Astrocyte (in vitro differentiated cells and primary cell): ENCODE measurements at regions not wholly inside any gene's neighbourhood (a gene's known extent, or its start where the extent isn't known, plus 50 kb on each side); places are given as distances from the start of the nearest gene placed in this dataset.
"Not testable (repeated sequence)": the region's sequence is repeated elsewhere in the genome, so short reads cannot be mapped to it uniquely, and the experiment has no call there.

Experiments
- EZH2 ChIP-seq: IDR thresholded peaks from 2 replicates; pipeline ENCODE4 v1.6.1; 2012; ENCODE audit warnings: mild to moderate bottlenecking, low read length, inconsistent platforms; ENCODE audit not compliant: insufficient read depth
- TF ChIP-seq, protein P1 (sequence below): IDR thresholded peaks from 2 replicates; pipeline ENCODE4 v1.5.1; 2011; ENCODE audit warnings: low read depth, mild to moderate bottlenecking, inconsistent platforms, low read length, moderate library complexity; ENCODE audit not compliant: insufficient read depth

DNA sequence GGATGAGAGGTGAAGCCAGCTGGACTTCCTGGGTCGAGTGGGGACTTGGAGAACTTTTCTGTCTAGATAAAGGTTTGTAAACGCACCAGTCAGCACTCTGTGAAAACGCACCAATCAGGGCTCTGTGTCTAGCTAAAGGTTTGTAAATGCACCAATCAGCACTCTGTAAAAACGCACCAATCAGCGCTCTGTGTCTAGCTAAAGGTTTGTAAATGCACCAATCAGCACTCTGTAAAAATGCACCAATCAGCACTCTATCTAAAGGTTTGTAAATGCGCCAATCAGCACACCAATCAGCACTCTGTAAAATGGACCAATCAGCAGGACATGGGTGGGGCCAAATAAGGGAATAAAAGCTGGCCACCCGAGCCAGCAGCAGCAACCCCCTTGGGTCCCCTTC, 116.4 kb upstream of the CRY1 start:
- TF ChIP-seq, protein P1, sequence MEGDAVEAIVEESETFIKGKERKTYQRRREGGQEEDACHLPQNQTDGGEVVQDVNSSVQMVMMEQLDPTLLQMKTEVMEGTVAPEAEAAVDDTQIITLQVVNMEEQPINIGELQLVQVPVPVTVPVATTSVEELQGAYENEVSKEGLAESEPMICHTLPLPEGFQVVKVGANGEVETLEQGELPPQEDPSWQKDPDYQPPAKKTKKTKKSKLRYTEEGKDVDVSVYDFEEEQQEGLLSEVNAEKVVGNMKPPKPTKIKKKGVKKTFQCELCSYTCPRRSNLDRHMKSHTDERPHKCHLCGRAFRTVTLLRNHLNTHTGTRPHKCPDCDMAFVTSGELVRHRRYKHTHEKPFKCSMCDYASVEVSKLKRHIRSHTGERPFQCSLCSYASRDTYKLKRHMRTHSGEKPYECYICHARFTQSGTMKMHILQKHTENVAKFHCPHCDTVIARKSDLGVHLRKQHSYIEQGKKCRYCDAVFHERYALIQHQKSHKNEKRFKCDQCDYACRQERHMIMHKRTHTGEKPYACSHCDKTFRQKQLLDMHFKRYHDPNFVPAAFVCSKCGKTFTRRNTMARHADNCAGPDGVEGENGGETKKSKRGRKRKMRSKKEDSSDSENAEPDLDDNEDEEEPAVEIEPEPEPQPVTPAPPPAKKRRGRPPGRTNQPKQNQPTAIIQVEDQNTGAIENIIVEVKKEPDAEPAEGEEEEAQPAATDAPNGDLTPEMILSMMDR, result not testable (repeated sequence)
- TF ChIP-seq EZH2, result not testable (repeated sequence)
